HEK293T (cell line): ENCODE measurements at regions not wholly inside any gene's neighbourhood (a gene's known extent, or its start where the extent isn't known, plus 50 kb on each side); places are given as distances from the start of the nearest gene placed in this dataset.

Source experiments
- BHLHE40 ChIP-seq: fragments of 450-650 bp; IDR thresholded peaks from 2 replicates; pipeline ENCODE4 v1.6.1; 2016; ENCODE audit warnings: mild to moderate bottlenecking, moderate library complexity, borderline replicate concordance
- ELF4 ChIP-seq: fragments of 450-650 bp; IDR thresholded peaks from 2 replicates; pipeline ENCODE4 v1.6.1; 2017; ENCODE audit warnings: antibody characterized with exemption
- FOXA1 ChIP-seq: fragments of 450-650 bp; IDR thresholded peaks from 2 replicates; pipeline ENCODE4 v1.6.1; 2016; ENCODE audit warnings: mild to moderate bottlenecking
- FOXK2 ChIP-seq: fragments of 450-650 bp; IDR thresholded peaks from 2 replicates; pipeline ENCODE4 v1.6.1; 2016; ENCODE audit warnings: mild to moderate bottlenecking
- FOXM1 ChIP-seq: fragments of 450-650 bp; IDR thresholded peaks from 2 replicates; pipeline ENCODE4 v1.6.1; 2017; ENCODE audit warnings: mild to moderate bottlenecking, borderline replicate concordance
- HDGF ChIP-seq: fragments of 450-650 bp; IDR thresholded peaks from 2 replicates; pipeline ENCODE4 v1.6.1; 2017; ENCODE audit warnings: antibody characterized with exemption, borderline replicate concordance
- NFRKB ChIP-seq: fragments of 450-650 bp; IDR thresholded peaks from 2 replicates; pipeline ENCODE4 v1.6.1; 2016; ENCODE audit warnings: mild to moderate bottlenecking, moderate library complexity
- SP1 ChIP-seq: fragments of 450-650 bp; IDR thresholded peaks from 2 replicates; pipeline ENCODE4 v1.6.1; 2017
- TARDBP ChIP-seq: fragments of 450-650 bp; IDR thresholded peaks from 2 replicates; pipeline ENCODE4 v1.6.1; 2016
- ZNF384 ChIP-seq: fragments of 450-650 bp; IDR thresholded peaks from 2 replicates; pipeline ENCODE4 v1.6.1; 2016
- TF ChIP-seq, protein P1 (sequence below): fragments of 450-650 bp; IDR thresholded peaks from 2 replicates; pipeline ENCODE4 v1.6.1; 2016

DNA sequence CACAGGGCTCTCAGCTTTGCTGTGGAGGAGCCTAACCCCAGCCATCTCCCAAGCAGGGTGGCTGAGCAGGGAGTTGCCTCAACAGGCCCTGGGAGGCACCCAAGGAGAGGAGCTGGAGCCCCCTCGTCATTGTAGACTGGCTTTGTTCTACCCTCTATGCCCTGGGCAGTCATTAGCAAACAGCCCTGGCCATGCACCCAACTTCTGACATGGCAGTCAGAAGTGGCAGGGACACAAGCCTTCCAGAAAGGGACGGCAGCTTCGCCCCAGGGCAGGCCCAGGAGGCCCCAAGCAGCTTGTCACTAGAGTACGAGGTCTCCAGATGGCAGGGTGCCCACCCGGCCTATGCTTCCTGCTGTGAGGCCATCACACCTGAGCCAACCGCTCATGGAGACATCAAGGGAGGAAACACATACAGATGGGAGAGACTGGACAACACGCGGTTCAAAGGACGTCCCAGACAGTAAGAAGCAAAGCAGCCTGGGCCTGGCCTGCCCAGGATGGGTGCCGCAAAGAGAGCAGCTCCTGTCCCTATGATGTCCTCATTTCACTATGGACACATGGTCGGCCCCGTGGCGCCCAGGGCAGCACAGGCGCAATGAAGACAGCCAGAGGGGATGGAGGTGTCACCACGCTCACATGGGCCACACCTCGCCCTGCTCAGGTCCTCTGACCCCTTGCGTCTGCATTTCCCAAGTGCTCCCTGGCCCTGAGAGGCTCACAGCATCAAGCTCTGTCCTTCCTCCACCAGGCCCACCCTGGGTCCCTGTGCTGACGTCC, 190.9 kb upstream of the CXCL12 start:
- no peak for TF ChIP-seq ELF4
- no peak for TF ChIP-seq BHLHE40
- TF ChIP-seq, protein P1, sequence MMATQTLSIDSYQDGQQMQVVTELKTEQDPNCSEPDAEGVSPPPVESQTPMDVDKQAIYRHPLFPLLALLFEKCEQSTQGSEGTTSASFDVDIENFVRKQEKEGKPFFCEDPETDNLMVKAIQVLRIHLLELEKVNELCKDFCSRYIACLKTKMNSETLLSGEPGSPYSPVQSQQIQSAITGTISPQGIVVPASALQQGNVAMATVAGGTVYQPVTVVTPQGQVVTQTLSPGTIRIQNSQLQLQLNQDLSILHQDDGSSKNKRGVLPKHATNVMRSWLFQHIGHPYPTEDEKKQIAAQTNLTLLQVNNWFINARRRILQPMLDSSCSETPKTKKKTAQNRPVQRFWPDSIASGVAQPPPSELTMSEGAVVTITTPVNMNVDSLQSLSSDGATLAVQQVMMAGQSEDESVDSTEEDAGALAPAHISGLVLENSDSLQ = no peak
- TF ChIP-seq ZNF384 = no peak
- TF ChIP-seq FOXM1 = no peak
- TF ChIP-seq SP1 = no peak
- TF ChIP-seq FOXK2 = no peak
- TF ChIP-seq NFRKB = no peak
- no peak for TF ChIP-seq HDGF
- no peak for TF ChIP-seq FOXA1
- no peak for TF ChIP-seq TARDBP
